A549 (cell line): ENCODE measurements at regions not wholly inside any gene's neighbourhood (a gene's known extent, or its start where the extent isn't known, plus 50 kb on each side); places are given as distances from the start of the nearest gene placed in this dataset.
"Not testable (repeated sequence)": the region's sequence is repeated elsewhere in the genome, so short reads cannot be mapped to it uniquely, and the experiment has no call there.

Source experiments
- ATAC-seq, 2 experiments: fragments of 200-7000 bp in 1 of 2; fragments of >200 bp in 1 of 2; cut with Nextera tagmentation in 1 of 2; cut with Tn5 transposase in 1 of 2; 3 replicates each; pipeline versions ENCODE4 v1.8.0 to v1.9.1; 2018 to 2020; ENCODE audit warnings: mild to moderate bottlenecking in 1 of 2, moderate library complexity in 1 of 2
- CTCF ChIA-PET: fragments of 300-600 bp; sonication (Branson Sonifier 250); formaldehyde crosslinking; extraction: SDS; loops from one replicate; lab custom pipeline; 2021; ENCODE audit warnings: antibody characterized with exemption, inconsistent platforms; lab: Yijun Ruan, JAX
- POLR2A ChIA-PET: fragments of 350-600 bp; formaldehyde crosslinking; extraction: SDS; loops from one replicate; lab custom pipeline; 2021; ENCODE audit warnings: antibody characterized with exemption, inconsistent platforms; lab: Yijun Ruan, JAX
- DNase-seq, 2 experiments: peaks; one replicate each; pipeline versions ENCODE4 v3.0.0 to v3.0.0-alpha.2; 2011 to 2016; ENCODE audit warnings: low read depth in 1 of 2, low spot score in 1 of 2
- FAIRE-seq: peaks from 2 replicates; lab custom pipeline; 2011; peaks lifted over from hg19 to GRCh38; lab: Jason Lieb, UNC
- H3K27ac ChIP-seq, 2 experiments: fragments of >200 bp; sonication (Bioruptor Twin); formaldehyde crosslinking; 3 replicates each; pipeline ENCODE4 v1.5.1; 2016 to 2017
- H3K4me1 ChIP-seq: fragments of >200 bp; sonication (Bioruptor Twin); formaldehyde crosslinking; 3 replicates; pipeline ENCODE4 v1.6.1; 2016
- H3K4me2 ChIP-seq: fragments of >200 bp; sonication (Bioruptor Twin); formaldehyde crosslinking; 3 replicates; pipeline ENCODE4 v1.6.1; 2016
- H3K4me3 ChIP-seq: fragments of >200 bp; sonication (Bioruptor Twin); formaldehyde crosslinking; 3 replicates; pipeline ENCODE4 v1.5.1; 2016
- H3K9me3 ChIP-seq: fragments of >200 bp; sonication (Bioruptor Twin); formaldehyde crosslinking; 3 replicates; pipeline ENCODE4 v1.6.1; 2016
- ATOH8 ChIP-seq: fragments of 250-450 bp; sonication (Bioruptor Pico); IDR thresholded peaks from 2 replicates; pipeline ENCODE4 v1.5.0; 2020; ENCODE audit warnings: low read depth, mild to moderate bottlenecking, moderate library complexity
- BHLHE40 ChIP-seq: IDR thresholded peaks from 2 replicates; pipeline ENCODE4 v1.6.1; 2012; ENCODE audit warnings: low read depth, low read length, inconsistent platforms
- CBX2 ChIP-seq: fragments of 200-600 bp; sonication (generic); IDR thresholded peaks from 2 replicates; pipeline ENCODE4 v1.6.1; 2016; ENCODE audit warnings: low read depth, mild to moderate bottlenecking, borderline replicate concordance
- FOSL2 ChIP-seq, 2 experiments: fragments of 450-650 bp in 1 of 2; fragments of >200 bp in 1 of 2; sonication (Bioruptor Twin) in 1 of 2; formaldehyde crosslinking; IDR thresholded peaks; 2 replicates each; pipeline versions ENCODE4 v1.5.0 to v1.6.1; 2016 to 2020; ENCODE audit warnings: mild to moderate bottlenecking in 1 of 2, moderate library complexity in 1 of 2
- HEYL ChIP-seq: fragments of 250-450 bp; sonication (Bioruptor Pico); IDR thresholded peaks from 2 replicates; pipeline ENCODE4 v1.8.0; 2021; ENCODE audit warnings: mild to moderate bottlenecking, moderate library complexity
- HOXA7 ChIP-seq: fragments of 250-450 bp; sonication (Bioruptor Pico); IDR thresholded peaks from 2 replicates; pipeline ENCODE4 v1.5.0; 2020; ENCODE audit warnings: mild to moderate bottlenecking, moderate library complexity
- HOXB5 ChIP-seq: fragments of 250-450 bp; sonication (Bioruptor Pico); IDR thresholded peaks from 2 replicates; pipeline ENCODE4 v1.5.0; 2020; ENCODE audit warnings: mild to moderate bottlenecking, moderate library complexity
- JUN ChIP-seq, 2 experiments: fragments of >200 bp; sonication (Bioruptor Twin); formaldehyde crosslinking; IDR thresholded peaks; 2 replicates in 1 of 2; 3 replicates in 1 of 2; pipeline ENCODE4 v1.6.1; 2016 to 2017
- MYC ChIP-seq: IDR thresholded peaks from 2 replicates; pipeline ENCODE4 v1.6.1; 2012; ENCODE audit warnings: mild to moderate bottlenecking, inconsistent platforms, low read length, improper control_type of control experiment, borderline replicate concordance
- POLR2A ChIP-seq: IDR thresholded peaks from 2 replicates; pipeline ENCODE4 v1.6.1; 2012; ENCODE audit warnings: mild to moderate bottlenecking, low read length
- POLR2AphosphoS2 ChIP-seq: conservative IDR thresholded peaks from 2 replicates; pipeline ENCODE4 v1.6.1; 2012; ENCODE audit warnings: low read length, improper control_type of control experiment, inconsistent platforms
- RAD21 ChIP-seq, 2 experiments: fragments of >200 bp in 1 of 2; sonication (Bioruptor Twin) in 1 of 2; formaldehyde crosslinking in 1 of 2; IDR thresholded peaks in 1 of 2; conservative IDR thresholded peaks in 1 of 2; 2 replicates in 1 of 2; 3 replicates in 1 of 2; pipeline ENCODE4 v1.6.1; 2012 to 2018; ENCODE audit warnings: inconsistent platforms in 1 of 2
- TFCP2L1 ChIP-seq: fragments of 250-450 bp; sonication (Bioruptor Pico); IDR thresholded peaks from 2 replicates; pipeline ENCODE4 v1.5.0; 2021; ENCODE audit warnings: mild to moderate bottlenecking
- USF2 ChIP-seq: fragments of 450-650 bp; IDR thresholded peaks from 2 replicates; pipeline ENCODE4 v1.6.1; 2014; ENCODE audit warnings: antibody characterized with exemption
- ZFP36 ChIP-seq: fragments of 450-650 bp; IDR thresholded peaks from 2 replicates; pipeline ENCODE4 v1.6.1; 2014; ENCODE audit warnings: borderline replicate concordance; ENCODE audit not compliant: partially characterized antibody
- ZNF302 ChIP-seq: fragments of 250-450 bp; sonication (Bioruptor Pico); IDR thresholded peaks from 2 replicates; pipeline ENCODE4 v1.9.0; 2021; ENCODE audit warnings: inconsistent platforms, mild to moderate bottlenecking, moderate library complexity
- ZSCAN20 ChIP-seq: fragments of 250-450 bp; sonication (Bioruptor Pico); IDR thresholded peaks from 2 replicates; pipeline ENCODE4 v1.8.0; 2022; ENCODE audit warnings: mild to moderate bottlenecking, moderate library complexity
- WGBS: methylation state at CpG from one replicate; pipeline ENCODE4 v1.1.6; 2017; ENCODE audit errors: missing lambda C conversion rate; 5-methylcytosine and 5-hydroxymethylcytosine counted together
- TF ChIP-seq, protein P1 (sequence below): IDR thresholded peaks from 2 replicates; pipeline ENCODE4 v1.6.1; 2012; ENCODE audit warnings: low read depth, borderline replicate concordance

DNA sequence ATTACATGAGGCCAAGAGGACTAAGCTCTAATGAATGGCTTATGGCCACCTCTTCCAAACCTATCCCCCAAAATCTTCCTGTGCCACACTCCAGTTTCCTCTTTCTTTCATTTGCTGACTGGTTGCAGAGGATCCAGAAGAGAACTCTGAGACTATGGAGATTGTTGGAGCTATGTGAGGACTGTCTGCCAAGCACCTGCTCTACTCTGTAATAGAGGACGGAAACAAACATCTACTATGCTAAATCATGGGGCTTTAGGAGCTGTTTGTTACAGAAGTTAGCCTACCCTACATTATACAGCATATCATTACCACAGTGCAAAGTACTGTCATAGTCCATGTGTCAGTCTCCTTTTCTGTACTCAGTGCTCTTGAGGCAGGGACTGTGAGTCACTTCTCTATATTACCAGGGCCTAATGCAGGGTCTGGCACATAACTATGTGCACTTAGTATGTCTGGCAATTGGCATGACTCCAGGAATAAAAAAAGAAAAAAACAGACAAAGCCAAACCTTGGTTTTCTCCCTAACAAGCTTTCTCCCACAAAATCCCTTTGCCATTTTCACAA is 95.1 kb downstream of the RPAP3 start:
- FAIRE-seq (no peak), ATAC-seq (no peak), DNase-seq (no peak)
- POLR2A ChIA-PET: no interaction called here
- H3K9me3 ChIP-seq: peaks cover 57% of the 10 kb centered on the region
- no peak overlapping the region for H3K4me2 ChIP-seq
- CTCF ChIA-PET: interaction anchor here (1.1 to 1.3 kb wide), 3 partner anchors 9 to 41 kb away, joined by 3 to 4 read pairs (median 3); no protein-coding TSS in a partner anchor
- no peak overlapping the region for H3K4me3 ChIP-seq
- H3K4me1 ChIP-seq: no peaks in the 10 kb centered on the region
- no peak overlapping the region for H3K27ac ChIP-seq
- WGBS: 83% methylated on average over 1 of the region's 1 CpG
- no peak for TF ChIP-seq FOSL2 (IDR thresholded peaks at IDR 0.05)
- no peak for TF ChIP-seq FOSL2 (CRISPR knock-in tag; IDR thresholded peaks at IDR 0.05)
- TF ChIP-seq JUN (IDR thresholded peaks at IDR 0.05): no peak
- no peak for TF ChIP-seq POLR2A

DNA sequence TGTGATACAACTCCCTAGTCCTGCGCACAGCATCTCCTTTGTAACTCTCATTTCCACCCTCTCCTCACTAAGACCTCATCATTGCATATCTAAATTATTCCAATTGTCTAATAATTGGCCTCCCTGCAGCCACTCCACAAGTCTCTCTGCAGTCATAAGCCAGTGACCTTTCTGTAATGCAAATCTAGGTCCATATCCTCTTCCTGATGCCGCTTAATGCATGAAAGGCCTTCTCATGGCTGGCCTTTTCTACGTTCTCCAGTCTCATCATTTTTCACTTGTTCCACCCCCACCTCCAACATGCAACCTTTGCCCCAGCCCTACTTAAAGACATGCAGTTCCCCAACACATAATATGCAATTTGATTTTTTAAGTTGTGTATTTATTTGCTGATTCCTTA is 96.0 kb downstream of the RPAP3 start:
- ATAC-seq: no peak
- no peak overlapping the region for H3K27ac ChIP-seq
- TF ChIP-seq ZSCAN20 (CRISPR knock-in tag) (no peak), TFCP2L1 (CRISPR knock-in tag) (no peak), ATOH8 (no peak), HOXA7 (no peak), ZFP36 (no peak), HOXB5 (CRISPR knock-in tag) (no peak), FOSL2 (IDR thresholded peaks at IDR 0.05) (no peak), FOSL2 (CRISPR knock-in tag; IDR thresholded peaks at IDR 0.05) (no peak), HEYL (CRISPR knock-in tag) (no peak), ZNF302 (no peak), MYC (no peak), POLR2AphosphoS2 (no peak), CBX2 (no peak), USF2 (no peak), BHLHE40 (no peak), RAD21 (conservative IDR thresholded peaks at IDR 0.05 in 1 of 2, IDR thresholded peaks at IDR 0.05 in 1 of 2) (no peak)
- TF ChIP-seq, protein P1, sequence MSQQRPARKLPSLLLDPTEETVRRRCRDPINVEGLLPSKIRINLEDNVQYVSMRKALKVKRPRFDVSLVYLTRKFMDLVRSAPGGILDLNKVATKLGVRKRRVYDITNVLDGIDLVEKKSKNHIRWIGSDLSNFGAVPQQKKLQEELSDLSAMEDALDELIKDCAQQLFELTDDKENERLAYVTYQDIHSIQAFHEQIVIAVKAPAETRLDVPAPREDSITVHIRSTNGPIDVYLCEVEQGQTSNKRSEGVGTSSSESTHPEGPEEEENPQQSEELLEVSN: no peak
- TF ChIP-seq, all 56 proteins: peak for 0
- CTCF ChIA-PET: interaction anchor here (1.2 kb wide), 1 partner anchor 42 kb away, joined by 4 read pairs; no protein-coding TSS in a partner anchor
- Histone ChIP-seq H3K4me1 (no peaks in the 10 kb centered on the region), H3K4me2 (no peak overlapping the region), H3K4me3 (no peak overlapping the region), H3K9me3 (peaks cover 61% of the 10 kb centered on the region)
- DNase-seq (no peak), FAIRE-seq (no peak)
- POLR2A ChIA-PET: no interaction called here
- WGBS: 91% methylated on average over 3 of the region's 3 CpGs

- H3K9me3 ChIP-seq: peaks cover 52% of the 10 kb centered on the region
- ATAC-seq: not testable (repeated sequence)
Measured at GRCh38 chr12:47608671-47609070, 97.2 kb downstream of the RPAP3 start.

More at GRCh38 chr12:47608671-47609070, 97.2 kb downstream of the RPAP3 start:
- DNase-seq, H3K27ac ChIP-seq, CTCF ChIA-PET, H3K4me2 ChIP-seq, FAIRE-seq, H3K4me3 ChIP-seq, POLR2A ChIA-PET, H3K4me1 ChIP-seq: not testable (repeated sequence)
- WGBS: 48% methylated on average over 4 of the region's 4 CpGs
